Progenitor cell of endocrine pancreas (in vitro differentiated cells): ENCODE measurements at regions not wholly inside any gene's neighbourhood (a gene's known extent, or its start where the extent isn't known, plus 50 kb on each side); places are given as distances from the start of the nearest gene placed in this dataset.

Source experiments
- DNase-seq: peaks from one replicate; pipeline ENCODE4 v3.0.0; 2021; ENCODE audit warnings: low spot score; ENCODE audit not compliant: unreplicated experiment
- H3K27ac Mint-ChIP-seq: 2 replicates; pipeline ENCODE4 v1.8.0; 2021; ENCODE audit warnings: mild to moderate bottlenecking, moderate library complexity, mixed read lengths
- H3K27me3 Mint-ChIP-seq: 2 replicates; pipeline ENCODE4 v1.8.0; 2021; ENCODE audit warnings: mixed read lengths
- H3K36me3 Mint-ChIP-seq: 2 replicates; pipeline ENCODE4 v1.8.0; 2022; ENCODE audit warnings: mixed read lengths; ENCODE audit not compliant: insufficient read depth
- H3K4me1 Mint-ChIP-seq: 2 replicates; pipeline ENCODE4 v1.8.0; 2021; ENCODE audit warnings: low read depth, mixed read lengths
- H3K4me3 Mint-ChIP-seq: 2 replicates; pipeline ENCODE4 v1.8.0; 2021; ENCODE audit warnings: low read depth, mild to moderate bottlenecking, moderate library complexity, mixed read lengths
- H3K9me3 Mint-ChIP-seq: 2 replicates; pipeline ENCODE4 v1.8.0; 2021; ENCODE audit warnings: low read depth, mixed read lengths
- TF ChIP-seq, protein P1 (sequence below): fragments of 200-600 bp; sonication (generic); IDR thresholded peaks from one replicate; pipeline ENCODE4 v1.5.0; 2021; ENCODE audit warnings: antibody characterized with exemption, mild to moderate bottlenecking; ENCODE audit not compliant: unreplicated experiment

DNA sequence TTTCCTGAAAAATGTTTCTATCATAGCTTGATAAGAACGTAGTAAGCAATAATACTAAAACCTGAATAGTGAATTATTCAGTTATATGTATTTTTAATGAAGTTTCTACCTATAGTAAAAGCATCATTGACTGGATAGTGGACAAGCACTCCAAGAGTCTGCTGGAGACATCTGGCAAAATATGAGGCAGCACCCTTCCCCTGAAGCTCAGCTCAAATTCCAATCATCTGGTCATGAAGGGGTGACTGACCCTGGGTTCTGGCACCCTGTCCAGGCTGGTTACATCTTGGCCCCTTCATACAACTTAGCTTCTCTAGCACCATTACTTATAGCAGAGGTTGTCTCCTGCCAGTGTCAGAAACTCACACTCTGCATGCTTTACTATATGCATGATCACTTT, 455.4 kb downstream of the RAP2B start:
- no peak overlapping the region for H3K4me3 Mint-ChIP-seq

DNA sequence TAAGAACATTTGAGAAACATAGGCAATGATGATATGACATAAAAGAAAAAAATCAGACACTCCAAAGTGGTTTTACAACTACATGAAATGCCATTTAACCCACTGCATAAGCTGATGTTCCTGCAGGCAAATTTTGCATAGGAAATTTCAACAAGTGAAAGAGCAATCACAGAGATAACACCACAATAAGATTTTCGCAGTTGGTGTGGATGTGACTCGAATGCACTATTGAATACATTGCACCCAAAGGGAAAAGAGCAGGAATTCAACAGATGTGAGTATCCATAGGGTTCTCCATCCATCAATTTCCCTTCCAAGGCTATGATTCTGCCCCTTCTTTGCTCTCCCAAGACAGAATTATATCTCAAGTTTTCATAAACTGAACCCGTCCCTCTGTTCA, 456.1 kb downstream of the RAP2B start:
- Mint-ChIP-seq H3K4me3 (no peak overlapping the region), H3K27me3 (no peaks in the 10 kb centered on the region), H3K4me1 (peaks cover 4% of the 10 kb centered on the region), H3K9me3 (no peaks in the 10 kb centered on the region), H3K27ac (no peak overlapping the region), H3K36me3 (no peaks in the 10 kb centered on the region)
- TF ChIP-seq, protein P1, sequence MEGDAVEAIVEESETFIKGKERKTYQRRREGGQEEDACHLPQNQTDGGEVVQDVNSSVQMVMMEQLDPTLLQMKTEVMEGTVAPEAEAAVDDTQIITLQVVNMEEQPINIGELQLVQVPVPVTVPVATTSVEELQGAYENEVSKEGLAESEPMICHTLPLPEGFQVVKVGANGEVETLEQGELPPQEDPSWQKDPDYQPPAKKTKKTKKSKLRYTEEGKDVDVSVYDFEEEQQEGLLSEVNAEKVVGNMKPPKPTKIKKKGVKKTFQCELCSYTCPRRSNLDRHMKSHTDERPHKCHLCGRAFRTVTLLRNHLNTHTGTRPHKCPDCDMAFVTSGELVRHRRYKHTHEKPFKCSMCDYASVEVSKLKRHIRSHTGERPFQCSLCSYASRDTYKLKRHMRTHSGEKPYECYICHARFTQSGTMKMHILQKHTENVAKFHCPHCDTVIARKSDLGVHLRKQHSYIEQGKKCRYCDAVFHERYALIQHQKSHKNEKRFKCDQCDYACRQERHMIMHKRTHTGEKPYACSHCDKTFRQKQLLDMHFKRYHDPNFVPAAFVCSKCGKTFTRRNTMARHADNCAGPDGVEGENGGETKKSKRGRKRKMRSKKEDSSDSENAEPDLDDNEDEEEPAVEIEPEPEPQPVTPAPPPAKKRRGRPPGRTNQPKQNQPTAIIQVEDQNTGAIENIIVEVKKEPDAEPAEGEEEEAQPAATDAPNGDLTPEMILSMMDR = no peak
- no peak for DNase-seq

More for the DNA sequence above, 455.4 kb downstream of the RAP2B start:
- Mint-ChIP-seq H3K27ac (no peak overlapping the region), H3K4me1 (peaks cover 4% of the 10 kb centered on the region), H3K27me3 (no peaks in the 10 kb centered on the region), H3K36me3 (no peaks in the 10 kb centered on the region), H3K9me3 (no peaks in the 10 kb centered on the region)
- TF ChIP-seq, protein P1 = no peak
- DNase-seq = no peak

DNA sequence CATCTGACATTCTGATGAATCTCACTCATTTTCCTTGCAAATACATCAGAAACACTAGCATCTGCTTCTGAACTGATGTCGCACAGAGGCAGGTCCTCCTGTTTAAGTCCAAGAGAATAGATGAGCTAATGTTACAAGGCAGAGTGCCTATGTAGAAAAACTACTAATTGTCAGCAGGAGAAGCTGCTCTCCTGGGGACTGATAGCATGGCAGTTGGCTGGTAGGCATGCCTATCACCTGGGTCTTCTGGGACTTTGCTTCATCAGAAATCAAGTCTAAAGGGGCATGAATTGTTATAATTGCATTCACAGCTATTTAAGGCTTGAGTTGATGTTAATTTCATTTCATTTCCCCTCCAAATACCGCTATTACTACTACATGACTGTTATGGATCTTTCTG, 457.2 kb downstream of the RAP2B start:
- Mint-ChIP-seq H3K36me3 (no peaks in the 10 kb centered on the region), H3K27me3 (no peaks in the 10 kb centered on the region), H3K27ac (no peak overlapping the region), H3K4me1 (peaks cover 4% of the 10 kb centered on the region), H3K4me3 (no peak overlapping the region), H3K9me3 (no peaks in the 10 kb centered on the region)
- no peak for DNase-seq
- TF ChIP-seq, protein P1 = no peak

DNA sequence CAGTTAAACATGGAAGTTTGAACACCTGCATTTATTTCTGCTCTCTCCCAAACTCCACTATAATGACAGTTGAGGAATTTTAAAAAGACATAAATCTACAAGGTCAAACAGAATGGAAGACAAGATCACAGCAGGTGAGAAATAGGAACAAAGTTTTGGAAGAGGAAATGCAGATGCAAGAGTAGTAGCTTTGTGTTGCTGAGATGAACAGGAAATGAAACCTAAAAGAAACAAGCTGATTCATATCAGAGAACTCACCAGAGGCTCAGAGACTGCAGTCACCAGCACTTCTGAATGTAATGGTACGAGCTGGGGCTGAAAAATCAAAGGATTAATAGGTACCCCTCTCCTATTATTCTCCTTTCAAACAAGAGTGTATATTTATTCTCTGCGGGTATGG, 459.9 kb downstream of the RAP2B start:
- H3K36me3 Mint-ChIP-seq = no peaks in the 10 kb centered on the region

DNA sequence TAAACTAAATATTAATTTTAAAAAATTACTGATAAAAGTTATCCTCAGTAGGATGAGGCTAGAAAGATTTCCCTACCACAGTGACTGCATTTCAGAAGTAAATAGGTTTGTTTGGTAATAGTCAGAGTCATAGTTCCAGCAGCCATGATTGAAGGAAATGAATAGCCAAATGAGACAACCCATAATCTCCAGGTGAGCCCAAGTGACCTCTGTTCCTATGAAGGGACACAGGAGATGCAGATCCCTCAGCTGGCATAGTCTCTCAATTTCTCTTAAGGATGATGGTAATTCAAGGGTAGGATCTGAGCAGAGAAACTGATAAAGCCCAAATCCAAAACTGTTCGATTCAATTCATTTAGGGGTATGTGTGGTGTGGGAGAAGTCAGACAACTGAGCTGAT, 461.8 kb downstream of the RAP2B start:
- DNase-seq = no peak
- Mint-ChIP-seq H3K4me1 (peaks cover 4% of the 10 kb centered on the region), H3K36me3 (no peaks in the 10 kb centered on the region), H3K9me3 (no peaks in the 10 kb centered on the region), H3K27ac (no peak overlapping the region), H3K27me3 (no peaks in the 10 kb centered on the region), H3K4me3 (no peak overlapping the region)
- TF ChIP-seq, protein P1 = no peak

More for the DNA sequence above, 459.9 kb downstream of the RAP2B start:
- Mint-ChIP-seq H3K27ac (no peak overlapping the region), H3K4me3 (no peak overlapping the region), H3K27me3 (no peaks in the 10 kb centered on the region), H3K9me3 (no peaks in the 10 kb centered on the region), H3K4me1 (peaks cover 5% of the 10 kb centered on the region)
- DNase-seq = no peak
- TF ChIP-seq, protein P1 = no peak
